SK-N-SH treated with all-trans-retinoic acid at 6 μM for 48 hours (cell line): ENCODE measurements at regions not wholly inside any gene's neighbourhood (a gene's known extent, or its start where the extent isn't known, plus 50 kb on each side); places are given as distances from the start of the nearest gene placed in this dataset.

ENCODE experiments used
- BACH2 ChIP-seq: fragments of 250-450 bp; sonication (Bioruptor Pico); IDR thresholded peaks from 2 replicates; pipeline ENCODE4 v1.9.0; 2021; ENCODE audit warnings: mild to moderate bottlenecking, borderline replicate concordance
- OSR1 ChIP-seq: fragments of 250-450 bp; sonication (Bioruptor Pico); IDR thresholded peaks from 2 replicates; pipeline ENCODE4 v1.8.0; 2022; ENCODE audit warnings: moderate library complexity, mild to moderate bottlenecking, inconsistent platforms
- ZC3H10 ChIP-seq: fragments of 250-450 bp; sonication (Bioruptor Pico); IDR thresholded peaks from 2 replicates; pipeline ENCODE4 v1.5.1; 2021; ENCODE audit warnings: mild to moderate bottlenecking, moderate library complexity
- ZFP3 ChIP-seq: fragments of 250-450 bp; sonication (Bioruptor Pico); IDR thresholded peaks from 2 replicates; pipeline ENCODE4 v1.5.0; 2020; ENCODE audit warnings: mild to moderate bottlenecking, moderate library complexity
- ZNF70 ChIP-seq: fragments of 450-650 bp; formaldehyde crosslinking; IDR thresholded peaks from 2 replicates; pipeline ENCODE4 v1.5.0; 2020; ENCODE audit warnings: mild to moderate bottlenecking, moderate library complexity
- ZNF8 ChIP-seq: fragments of 450-650 bp; formaldehyde crosslinking; IDR thresholded peaks from 2 replicates; pipeline ENCODE4 v1.5.0; 2020; ENCODE audit warnings: mild to moderate bottlenecking, moderate library complexity
- TF ChIP-seq, protein P1 (sequence below): fragments of 250-450 bp; sonication (Bioruptor Pico); IDR thresholded peaks from 2 replicates; pipeline ENCODE4 v1.5.1; 2021; ENCODE audit warnings: mild to moderate bottlenecking, moderate library complexity
- TF ChIP-seq, protein P2 (sequence below): fragments of 250-450 bp; sonication (Bioruptor Pico); IDR thresholded peaks from 2 replicates; pipeline ENCODE4 v1.8.0; 2020; ENCODE audit warnings: mild to moderate bottlenecking, moderate library complexity, borderline replicate concordance
- TF ChIP-seq, protein P3 (sequence below): fragments of 250-450 bp; sonication (Bioruptor Pico); IDR thresholded peaks from 2 replicates; pipeline ENCODE4 v1.5.1; 2020; ENCODE audit warnings: low read depth, mild to moderate bottlenecking, moderate library complexity
- TF ChIP-seq, protein P4 (sequence below): fragments of 250-450 bp; sonication (Bioruptor Pico); IDR thresholded peaks from 2 replicates; pipeline ENCODE4 v1.8.0; 2021; ENCODE audit warnings: low read depth, mild to moderate bottlenecking, moderate library complexity, borderline replicate concordance

DNA sequence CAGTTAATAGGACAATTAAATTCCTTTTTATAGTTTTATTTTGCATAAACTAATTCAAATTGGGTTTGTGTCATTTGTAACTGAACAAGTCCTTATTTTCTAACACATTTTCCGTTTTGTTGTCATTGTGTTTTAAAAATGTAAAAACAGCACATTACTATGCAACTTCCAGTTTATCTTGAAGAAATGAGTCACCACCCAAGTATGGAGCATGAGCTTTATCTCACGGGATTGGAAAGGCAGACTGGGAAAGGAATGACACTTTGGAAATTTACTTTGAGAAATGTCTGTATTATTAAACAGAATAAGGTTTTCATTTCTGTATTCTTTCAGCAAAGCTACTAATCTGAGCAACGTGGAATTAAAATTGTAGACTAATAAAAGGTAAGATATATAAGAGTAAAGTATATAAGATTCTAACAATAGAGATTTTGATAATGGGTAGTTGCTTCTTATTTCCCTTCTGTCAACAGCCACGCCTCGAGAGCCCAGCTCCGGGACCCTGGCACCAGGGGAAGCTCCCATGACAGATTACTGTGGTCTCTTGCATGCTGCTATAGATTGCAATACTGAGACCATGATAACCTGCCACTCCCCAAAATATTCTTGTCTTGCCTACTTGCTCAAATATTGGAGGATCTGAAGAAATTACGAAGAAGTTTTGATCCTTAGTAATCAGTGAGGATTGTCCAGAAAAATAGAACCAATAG is 433.1 kb downstream of the CHSY3 start:
- no peak for TF ChIP-seq BACH2 (CRISPR knock-in tag)
- TF ChIP-seq ZNF70 (CRISPR knock-in tag): no peak
- no peak for TF ChIP-seq OSR1 (CRISPR knock-in tag)
- no peak for TF ChIP-seq ZFP3
- TF ChIP-seq, protein P1, sequence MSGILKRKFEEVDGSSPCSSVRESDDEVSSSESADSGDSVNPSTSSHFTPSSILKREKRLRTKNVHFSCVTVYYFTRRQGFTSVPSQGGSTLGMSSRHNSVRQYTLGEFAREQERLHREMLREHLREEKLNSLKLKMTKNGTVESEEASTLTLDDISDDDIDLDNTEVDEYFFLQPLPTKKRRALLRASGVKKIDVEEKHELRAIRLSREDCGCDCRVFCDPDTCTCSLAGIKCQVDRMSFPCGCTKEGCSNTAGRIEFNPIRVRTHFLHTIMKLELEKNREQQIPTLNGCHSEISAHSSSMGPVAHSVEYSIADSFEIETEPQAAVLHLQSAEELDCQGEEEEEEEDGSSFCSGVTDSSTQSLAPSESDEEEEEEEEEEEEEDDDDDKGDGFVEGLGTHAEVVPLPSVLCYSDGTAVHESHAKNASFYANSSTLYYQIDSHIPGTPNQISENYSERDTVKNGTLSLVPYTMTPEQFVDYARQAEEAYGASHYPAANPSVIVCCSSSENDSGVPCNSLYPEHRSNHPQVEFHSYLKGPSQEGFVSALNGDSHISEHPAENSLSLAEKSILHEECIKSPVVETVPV (CRISPR knock-in tag): no peak
- TF ChIP-seq, protein P2, sequence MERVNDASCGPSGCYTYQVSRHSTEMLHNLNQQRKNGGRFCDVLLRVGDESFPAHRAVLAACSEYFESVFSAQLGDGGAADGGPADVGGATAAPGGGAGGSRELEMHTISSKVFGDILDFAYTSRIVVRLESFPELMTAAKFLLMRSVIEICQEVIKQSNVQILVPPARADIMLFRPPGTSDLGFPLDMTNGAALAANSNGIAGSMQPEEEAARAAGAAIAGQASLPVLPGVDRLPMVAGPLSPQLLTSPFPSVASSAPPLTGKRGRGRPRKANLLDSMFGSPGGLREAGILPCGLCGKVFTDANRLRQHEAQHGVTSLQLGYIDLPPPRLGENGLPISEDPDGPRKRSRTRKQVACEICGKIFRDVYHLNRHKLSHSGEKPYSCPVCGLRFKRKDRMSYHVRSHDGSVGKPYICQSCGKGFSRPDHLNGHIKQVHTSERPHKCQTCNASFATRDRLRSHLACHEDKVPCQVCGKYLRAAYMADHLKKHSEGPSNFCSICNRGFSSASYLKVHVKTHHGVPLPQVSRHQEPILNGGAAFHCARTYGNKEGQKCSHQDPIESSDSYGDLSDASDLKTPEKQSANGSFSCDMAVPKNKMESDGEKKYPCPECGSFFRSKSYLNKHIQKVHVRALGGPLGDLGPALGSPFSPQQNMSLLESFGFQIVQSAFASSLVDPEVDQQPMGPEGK (CRISPR knock-in tag): no peak
- TF ChIP-seq ZC3H10 (CRISPR knock-in tag): no peak
- TF ChIP-seq ZNF8 (CRISPR knock-in tag): no peak
- TF ChIP-seq, protein P3, sequence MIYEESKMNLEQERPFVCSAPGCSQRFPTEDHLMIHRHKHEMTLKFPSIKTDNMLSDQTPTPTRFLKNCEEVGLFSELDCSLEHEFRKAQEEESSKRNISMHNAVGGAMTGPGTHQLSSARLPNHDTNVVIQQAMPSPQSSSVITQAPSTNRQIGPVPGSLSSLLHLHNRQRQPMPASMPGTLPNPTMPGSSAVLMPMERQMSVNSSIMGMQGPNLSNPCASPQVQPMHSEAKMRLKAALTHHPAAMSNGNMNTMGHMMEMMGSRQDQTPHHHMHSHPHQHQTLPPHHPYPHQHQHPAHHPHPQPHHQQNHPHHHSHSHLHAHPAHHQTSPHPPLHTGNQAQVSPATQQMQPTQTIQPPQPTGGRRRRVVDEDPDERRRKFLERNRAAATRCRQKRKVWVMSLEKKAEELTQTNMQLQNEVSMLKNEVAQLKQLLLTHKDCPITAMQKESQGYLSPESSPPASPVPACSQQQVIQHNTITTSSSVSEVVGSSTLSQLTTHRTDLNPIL (CRISPR knock-in tag): no peak
- TF ChIP-seq, protein P4, sequence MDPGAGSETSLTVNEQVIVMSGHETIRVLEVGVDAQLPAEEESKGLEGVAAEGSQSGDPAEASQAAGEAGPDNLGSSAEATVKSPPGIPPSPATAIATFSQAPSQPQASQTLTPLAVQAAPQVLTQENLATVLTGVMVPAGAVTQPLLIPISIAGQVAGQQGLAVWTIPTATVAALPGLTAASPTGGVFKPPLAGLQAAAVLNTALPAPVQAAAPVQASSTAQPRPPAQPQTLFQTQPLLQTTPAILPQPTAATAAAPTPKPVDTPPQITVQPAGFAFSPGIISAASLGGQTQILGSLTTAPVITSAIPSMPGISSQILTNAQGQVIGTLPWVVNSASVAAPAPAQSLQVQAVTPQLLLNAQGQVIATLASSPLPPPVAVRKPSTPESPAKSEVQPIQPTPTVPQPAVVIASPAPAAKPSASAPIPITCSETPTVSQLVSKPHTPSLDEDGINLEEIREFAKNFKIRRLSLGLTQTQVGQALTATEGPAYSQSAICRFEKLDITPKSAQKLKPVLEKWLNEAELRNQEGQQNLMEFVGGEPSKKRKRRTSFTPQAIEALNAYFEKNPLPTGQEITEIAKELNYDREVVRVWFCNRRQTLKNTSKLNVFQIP (CRISPR knock-in tag): no peak
